GM21360 (cell line): ENCODE measurements at regions not wholly inside any gene's neighbourhood (a gene's known extent, or its start where the extent isn't known, plus 50 kb on each side); places are given as distances from the start of the nearest gene placed in this dataset.
"Not testable (repeated sequence)": the region's sequence is repeated elsewhere in the genome, so short reads cannot be mapped to it uniquely, and the experiment has no call there.

ENCODE experiments used
- ATAC-seq: cut with Tn5 transposase; IDR thresholded peaks from one replicate; pipeline ENCODE4 v1.9.1; 2021; ENCODE audit warnings: mild to moderate bottlenecking, moderate library complexity; ENCODE audit not compliant: unreplicated experiment

DNA sequence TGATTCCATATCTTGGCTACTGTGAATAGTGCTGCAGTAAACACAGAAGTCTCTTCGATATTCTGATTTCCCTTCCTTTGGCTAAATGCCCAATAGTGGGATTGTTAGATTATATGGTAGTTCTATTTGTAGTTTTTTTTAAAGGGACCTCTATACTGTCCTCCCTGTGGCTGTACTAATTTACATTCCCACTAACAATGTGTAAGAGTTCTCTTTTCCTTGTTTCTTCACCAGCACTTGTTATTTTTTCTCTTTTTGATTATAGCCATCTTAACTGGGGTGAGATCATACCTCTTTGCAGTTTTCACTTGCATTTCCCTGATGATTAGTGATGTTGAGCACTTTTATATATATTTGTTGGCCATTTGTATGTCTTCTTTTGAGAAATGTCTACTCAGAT is 102.0 kb downstream of the CARTPT start:
- no peak for ATAC-seq

DNA sequence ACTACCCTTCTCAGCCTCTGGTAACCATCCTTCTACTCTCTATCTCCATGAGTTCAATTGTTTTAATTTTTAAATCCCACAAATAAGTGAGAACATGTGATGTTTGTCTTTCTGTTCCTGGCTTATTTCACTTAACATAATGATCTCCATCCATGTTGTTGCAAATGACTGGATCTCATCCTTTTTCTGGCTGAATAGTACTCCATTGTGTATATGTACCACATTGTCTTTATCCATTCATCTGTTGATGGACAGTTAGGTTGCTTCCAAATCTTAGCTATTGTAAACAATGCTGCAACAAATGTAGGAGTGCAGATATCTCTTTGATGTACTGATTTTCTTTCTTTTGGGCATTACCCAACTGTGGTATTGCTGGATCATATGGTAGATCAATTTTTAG is 103.0 kb downstream of the CARTPT start:
- ATAC-seq: not testable (repeated sequence)

DNA sequence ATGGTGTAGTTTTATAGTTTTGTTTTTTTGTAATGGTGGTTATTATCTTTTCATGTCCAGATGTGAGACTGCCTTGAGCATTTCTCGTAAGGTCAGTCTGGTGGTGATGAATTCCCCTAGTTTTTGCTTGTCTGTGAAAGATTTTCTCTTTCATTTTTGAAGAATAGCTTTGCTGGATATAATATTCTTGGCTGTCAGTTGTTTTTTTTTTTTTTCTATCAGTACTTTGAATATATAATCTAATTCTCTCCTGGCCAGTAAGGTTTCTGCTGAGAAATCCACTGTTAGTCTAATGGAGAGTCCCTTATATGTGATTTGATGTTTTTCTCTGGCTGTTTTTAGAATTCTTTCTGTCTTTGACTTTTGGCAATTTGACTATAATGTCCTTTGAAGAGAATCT is 106.9 kb downstream of the CARTPT start:
- no peak for ATAC-seq

DNA sequence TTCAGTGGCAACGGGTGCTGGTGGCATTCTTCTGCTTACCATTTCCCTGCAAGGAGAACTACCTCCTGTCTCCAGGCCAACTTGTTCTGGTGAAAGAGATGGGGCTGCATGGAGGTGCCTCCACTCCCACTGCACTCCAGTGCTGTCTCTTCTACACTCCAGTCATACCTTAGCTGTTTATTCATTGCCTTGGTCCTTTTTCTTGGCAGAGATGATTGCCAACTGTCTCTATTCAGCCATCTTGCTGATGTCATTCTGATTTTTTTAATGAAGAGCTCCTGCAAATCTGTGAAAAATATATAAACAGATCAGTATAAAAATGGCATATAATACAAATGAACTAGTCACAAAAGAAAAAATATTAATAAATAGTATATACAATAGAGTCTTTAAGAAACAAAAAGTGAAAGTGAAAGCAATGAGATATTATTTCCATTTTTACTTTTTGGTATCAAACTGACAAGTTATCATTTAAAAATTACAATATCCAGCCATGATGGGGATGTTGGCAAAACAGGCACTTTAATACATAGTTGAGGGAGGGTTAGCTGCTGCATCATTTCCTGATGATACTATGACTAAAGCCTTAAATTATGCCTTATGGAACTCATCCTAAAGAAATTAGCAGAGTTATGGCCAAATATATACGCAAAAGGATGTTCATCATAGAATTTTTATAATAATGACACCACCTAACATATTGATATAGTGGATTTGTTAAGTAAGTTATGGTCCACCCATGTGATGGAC is 109.4 kb downstream of the CARTPT start:
- ATAC-seq: no peak

DNA sequence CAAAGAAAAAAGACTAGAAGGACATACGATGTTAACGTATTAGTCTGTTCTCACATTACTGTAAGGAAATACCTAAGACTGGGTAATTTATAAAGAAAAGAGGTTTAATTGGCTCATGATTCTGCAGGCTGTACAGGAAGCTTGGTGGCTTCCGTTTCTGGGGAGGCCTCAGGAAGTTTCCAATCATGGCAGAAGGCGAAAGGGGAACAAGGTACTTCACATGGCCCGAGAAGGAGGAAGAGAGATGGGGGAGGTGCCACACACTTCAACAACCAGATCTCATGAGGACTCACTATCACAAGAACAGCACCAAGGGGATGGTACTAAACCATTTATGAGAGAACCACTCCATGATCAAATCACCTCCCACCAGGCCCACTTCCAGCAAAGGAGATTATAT is 110.1 kb downstream of the CARTPT start:
- ATAC-seq: no peak

DNA sequence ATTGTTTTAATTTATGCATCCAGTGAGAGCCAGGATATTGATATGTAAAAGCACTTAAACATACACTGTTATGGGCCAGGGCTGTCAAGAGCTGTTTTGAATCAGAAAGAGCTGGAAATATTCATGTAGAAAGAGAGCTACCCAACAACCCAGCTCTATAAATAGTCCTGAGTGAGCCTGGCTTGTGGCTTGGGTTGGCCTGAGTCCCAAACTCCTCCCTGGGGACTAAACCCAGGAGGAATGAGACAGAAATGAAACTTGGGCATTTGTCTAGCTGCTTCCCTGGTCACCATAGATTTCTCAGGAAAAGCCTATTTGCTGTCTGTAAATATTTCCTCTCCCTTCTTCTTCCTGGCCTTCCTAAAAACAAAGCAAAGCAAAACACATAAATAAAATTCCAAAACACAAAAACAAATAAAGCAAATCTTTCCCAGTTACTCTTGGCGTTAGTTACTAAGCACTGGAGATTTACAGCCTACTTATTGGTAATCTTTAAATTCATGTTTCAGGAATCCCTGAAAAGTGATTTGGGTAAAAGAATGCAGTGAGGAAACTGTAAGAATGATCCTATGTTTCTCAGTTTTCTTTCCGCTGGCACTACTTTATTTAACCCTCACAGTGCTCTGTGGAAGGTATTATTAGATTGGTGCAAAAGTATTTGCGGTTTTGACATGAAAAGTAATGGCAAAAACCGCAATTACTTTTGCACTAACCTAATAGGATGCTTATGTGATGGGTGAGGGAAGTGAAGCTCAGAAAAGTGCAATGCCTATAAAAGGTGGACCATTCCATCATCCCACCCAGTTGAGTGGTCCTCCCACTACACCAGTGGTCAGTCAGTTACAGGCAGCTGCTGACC is 111.8 kb downstream of the CARTPT start:
- no peak for ATAC-seq

DNA sequence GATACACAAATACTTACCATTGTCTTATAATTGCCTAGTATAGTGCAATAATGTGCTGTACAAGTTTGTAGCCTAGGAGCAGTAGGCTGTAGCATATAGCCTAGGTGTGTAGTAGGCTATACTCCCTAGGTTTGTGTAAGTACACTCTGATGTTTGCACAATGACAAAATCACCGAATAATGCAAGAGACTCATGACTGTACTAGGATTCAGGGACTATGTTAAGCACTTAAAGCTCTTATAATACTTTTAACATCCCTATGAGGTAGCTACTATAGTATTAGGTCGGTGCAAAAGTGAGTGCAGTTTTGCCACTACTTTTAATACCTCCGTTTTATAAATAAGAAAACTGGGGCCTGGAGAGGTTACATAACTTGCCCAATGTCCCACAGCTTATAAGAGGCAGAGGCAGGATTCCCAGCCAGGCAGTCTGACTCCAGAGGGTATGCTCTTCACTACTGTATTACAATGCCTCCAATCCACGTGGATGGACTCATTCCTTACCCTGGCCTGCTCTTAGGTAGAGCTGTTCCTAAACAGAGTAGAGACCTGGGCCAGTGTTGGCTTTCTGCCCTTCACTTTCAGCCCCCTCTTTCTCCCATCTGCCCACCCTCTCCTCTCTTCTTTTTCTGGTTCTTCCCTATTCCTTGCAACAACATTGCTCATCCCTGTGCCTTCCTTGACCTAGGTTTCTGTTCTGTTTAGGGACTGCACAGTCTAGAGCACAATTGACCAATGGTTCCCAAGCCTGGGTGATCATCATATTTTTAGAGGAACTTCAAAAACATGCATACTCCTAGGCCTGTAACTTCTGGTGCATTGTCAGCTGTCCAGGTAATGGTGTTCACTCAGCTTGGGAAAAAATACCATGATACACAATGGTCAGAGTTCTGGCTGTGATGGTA is 114.0 kb downstream of the CARTPT start:
- no peak for ATAC-seq

DNA sequence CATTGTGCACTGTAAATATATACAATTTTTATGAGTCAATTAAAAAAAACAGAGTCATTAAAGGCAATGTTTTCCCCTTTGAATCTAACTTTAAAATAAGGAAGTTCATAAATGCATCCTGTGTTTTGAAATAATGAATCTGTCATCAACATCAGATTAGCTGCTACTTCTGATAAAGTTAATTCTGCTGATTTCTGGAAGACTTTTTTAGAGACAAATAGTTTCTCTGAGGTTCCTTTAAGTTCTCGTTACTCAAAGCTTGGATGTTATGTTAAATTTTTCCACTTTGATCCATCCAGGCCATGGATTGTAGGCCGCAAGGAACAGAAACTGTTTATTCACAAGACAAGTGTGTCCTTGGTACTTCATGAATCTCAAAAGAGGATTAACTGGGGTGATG is 115.5 kb downstream of the CARTPT start:
- ATAC-seq: no peak

DNA sequence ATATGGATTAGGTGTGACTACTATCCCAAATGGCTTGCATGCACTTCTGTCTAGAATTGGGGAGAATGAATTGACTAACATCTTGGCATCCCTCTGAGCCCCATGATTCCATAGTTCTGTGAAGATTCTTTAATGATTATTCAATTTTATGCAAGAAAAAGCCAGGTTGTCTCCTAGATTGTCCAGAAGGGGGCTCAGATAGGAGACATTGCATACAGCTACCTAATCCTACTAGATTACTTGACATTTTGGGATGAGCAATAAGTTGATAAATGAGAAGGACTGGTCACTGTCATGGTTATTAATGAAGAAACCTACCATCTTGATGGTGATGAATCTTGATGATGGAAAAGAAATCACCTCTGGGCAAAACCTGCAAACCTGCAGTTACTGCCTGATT is 117.0 kb downstream of the CARTPT start:
- ATAC-seq: no peak

DNA sequence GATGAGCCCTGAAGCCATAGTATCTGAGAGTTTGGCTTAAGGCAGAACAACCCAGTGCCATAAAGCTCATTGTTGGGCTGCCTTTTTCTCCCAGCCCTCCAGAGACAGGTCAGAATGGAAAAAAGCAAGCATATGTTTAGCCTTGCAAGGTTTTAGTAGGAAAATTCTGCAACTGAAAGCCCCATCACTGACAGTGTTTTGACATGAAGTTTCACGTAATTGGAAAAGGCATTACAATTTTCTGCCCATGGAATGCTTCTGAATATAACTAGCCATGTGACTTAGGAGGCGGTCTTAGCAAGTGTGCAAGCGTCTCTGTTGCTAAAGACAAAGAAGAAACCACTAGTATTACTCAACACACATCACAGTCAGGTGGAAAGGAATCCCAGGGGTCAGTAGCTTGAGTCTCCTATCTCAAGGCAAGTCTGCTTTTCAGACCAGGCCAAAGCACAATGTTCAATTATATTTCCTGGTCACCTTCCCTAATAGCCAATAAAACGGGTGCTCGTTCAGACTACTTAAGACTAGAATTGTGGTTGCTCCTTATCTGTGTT is 117.6 kb downstream of the CARTPT start:
- ATAC-seq: no peak

DNA sequence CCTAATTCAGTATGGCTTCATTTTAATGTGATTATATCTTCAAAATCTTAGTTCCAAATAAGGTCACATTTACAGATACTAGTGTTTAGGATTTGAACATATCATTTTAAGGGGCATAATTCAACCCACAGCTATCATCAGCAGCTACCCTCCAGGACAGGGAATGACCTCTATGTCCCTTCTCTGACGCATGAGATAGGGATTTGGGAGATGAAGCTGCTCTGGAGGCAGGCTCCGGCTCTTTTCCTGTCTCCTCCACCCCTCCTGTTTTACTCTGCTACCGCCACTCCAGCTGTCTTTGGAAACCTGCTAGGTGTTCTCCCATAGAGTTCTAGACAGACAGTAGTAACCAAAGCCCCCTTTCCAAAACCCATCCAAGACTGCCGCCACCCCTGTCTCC is 119.2 kb downstream of the CARTPT start:
- ATAC-seq: no peak

DNA sequence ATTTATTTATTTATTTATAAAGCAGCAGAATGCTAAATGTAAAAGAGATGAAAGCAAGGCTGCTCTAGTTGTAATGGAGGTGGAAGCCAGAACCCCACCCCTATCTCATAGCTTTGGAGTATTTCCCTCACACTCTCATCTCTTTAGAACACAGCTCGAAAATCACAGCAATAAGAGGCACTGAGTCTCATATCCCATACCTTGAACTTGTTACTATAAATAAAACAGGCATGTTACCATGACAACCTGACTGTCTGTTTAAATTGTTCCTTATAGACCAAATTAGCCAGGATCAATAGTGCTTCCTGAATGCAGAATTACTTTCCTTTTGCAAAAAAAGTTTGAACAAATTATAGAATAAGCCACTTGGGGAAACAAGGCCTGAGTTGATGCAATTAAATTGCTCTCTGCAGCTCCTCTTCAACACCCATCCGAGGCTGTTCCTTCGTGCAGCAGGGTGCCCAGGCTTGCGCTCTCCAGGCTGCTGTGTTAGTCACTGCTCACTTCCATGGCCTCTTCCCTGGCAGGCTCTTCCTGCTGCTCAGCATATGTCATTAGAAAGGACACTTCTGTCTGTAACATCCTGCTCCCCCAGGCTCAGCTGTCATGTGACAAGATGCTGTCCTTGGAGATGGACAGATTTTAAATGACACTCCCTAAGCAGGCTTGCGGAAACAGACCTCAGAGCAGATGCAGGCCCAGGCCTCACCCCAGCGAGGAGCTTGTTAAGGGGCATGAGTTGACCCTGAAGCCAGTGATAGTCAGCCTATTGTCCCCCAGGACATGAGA is 120.2 kb downstream of the CARTPT start:
- ATAC-seq: no peak

DNA sequence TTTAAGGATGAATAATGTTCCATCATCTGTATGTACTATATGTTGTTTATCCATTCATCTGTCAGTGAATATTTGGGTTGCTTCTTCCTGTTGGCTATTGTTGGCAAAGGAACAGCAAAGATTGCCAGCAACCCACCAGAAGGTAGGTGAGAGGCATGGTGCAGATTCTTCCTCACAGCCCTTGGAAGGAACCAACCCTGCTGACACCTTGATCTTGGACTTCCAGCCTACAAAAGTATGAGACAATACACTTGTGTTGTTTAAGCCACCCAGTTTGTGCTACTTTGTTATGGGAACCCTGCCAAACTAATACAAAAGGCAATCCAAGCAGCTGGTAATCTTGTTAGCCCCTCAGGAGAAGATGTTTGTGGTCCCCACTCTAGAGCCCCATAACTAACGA is 122.0 kb downstream of the CARTPT start:
- ATAC-seq: no peak

DNA sequence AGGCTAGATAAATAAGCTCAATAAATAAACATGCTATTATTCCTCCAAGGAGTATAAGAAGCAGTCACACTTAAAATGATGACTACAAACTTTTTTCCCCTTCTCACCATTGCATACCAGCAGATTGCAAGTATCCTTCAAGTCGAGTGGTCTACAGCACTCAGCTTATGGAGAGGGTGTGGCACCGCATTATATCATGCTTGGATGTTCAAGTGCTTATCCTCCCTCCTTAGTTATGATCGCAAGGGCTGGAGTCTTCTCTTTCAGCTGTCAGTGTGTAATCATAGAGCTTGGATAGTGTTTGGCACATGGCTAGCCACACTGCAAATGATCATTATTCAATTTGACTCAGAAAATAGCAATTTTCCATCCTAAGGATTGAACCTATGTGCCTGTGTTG is 124.0 kb downstream of the CARTPT start:
- ATAC-seq: no peak

DNA sequence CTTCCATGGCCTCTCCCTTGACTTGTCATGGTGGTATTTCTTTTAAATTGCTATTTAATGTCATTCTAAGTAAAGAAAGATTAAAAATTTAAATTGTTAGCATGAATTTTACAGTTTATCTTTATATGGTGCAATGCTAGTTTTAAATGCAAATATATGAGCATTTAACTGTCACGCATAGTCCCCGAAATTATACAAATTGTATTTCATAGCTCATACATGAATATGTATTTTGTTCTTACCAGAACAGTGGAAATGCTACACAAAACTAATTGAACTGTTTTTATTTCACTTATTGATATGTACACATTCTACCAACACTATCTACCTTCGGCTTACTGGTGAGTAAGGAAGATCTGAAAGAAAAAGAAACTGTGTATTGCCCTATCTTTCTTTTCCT is 125.8 kb downstream of the CARTPT start:
- no peak for ATAC-seq

DNA sequence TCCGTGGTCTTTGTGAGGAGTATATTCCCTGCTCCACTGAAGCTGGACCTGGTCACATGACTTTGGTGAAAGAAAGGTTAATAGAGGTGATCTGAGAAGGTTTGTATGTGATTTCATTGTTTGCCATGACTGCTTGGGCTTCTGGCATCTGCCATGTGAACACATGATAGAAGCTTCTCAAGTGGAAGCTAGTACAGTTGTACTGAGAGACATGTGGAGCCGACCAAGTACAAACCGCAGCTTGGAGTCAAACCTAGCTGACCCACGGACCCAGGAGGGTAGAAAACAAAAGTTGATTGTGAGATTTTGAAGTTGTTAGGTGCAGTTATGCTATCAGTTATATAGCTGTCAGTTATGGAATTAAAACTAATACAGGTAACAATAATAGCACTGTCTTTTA is 140.4 kb downstream of the CARTPT start:
- ATAC-seq: no peak

DNA sequence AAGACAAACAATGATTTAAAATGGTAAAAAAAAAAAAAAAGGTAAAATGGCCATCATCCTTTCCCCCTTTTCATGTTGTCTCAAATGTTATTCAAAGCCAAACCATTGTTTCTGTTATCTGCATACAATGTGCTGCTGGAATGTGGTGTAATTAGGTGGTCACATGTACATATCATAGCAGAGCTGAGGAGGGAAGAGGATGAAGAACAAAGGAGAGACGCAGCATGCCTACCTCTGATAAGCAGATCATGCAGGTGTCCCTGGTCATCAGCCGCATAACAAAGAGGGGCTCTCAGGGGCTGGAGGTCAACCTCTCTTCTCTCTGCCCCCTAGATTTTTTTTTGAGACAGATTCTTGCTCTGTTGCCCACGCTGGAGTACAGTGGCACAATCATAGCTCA is 141.0 kb downstream of the CARTPT start:
- no peak for ATAC-seq

DNA sequence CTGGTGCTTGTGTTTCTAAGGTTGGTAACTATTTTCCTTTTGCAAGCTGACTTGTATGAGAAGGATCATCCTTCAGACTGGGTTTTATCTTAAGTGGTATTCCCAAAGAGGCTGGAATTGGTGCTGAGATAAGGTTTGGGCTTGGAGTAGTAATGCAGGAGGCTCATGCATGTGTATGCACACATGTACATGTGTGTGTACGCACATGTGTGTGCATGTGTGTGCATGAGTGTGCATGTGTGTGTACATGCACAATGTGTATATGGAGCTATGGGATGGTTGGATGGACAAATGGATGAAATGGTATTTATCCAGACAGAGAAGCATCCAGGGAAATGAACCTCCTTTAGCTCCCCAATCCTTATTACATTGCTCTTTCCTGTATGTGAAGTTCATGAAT is 142.6 kb downstream of the CARTPT start:
- ATAC-seq: no peak

DNA sequence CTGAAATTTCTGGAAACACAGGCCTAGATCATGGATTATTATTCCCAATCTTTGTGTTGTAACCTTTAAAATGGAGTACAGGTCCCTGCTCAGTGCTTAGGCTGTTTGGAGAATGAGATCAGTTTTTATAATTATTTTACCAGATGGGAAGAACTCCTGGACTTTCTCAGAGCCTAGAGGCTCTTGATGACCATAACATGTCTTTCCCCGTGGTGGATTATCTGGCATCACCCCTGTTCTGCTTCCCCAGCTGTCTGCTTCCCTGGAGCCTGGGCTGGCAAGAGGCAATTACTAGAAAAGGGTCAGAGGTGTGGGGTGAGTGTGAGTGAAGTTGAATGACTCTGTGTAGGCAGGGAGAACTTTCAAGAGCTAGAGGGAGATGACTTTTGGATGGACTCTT is 143.0 kb downstream of the CARTPT start:
- ATAC-seq: no peak

DNA sequence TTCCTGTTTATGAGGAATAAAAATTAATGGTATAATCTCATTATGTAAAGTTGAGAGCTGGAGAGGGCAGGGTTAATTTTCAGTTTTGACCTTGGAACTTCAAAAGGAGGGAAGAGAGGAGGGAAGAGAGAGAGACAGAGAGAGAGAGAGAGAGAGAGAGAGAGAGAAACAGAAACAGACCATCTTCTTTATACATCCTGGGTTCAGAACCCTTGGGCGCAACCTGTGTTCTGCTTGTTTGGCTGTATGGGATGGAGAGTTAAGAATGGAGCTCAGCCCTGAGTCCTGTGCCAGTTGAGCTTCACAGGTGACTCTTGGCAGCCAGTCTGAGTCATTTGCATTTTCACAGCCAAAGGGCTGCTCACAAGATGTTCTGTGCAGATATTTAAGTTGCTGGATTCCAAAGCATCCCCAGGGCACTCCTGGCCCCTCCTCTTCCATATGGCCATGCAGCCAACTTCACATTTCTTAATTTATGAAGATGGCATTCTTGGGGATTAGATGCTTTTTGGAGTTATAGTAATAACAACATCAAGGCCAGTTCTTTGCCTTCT is 143.5 kb downstream of the CARTPT start:
- no peak for ATAC-seq
